ENCODE measurements at regions not wholly inside any gene's neighbourhood (a gene's known extent, or its start where the extent isn't known, plus 50 kb on each side); places are given as distances from the start of the nearest gene placed in this dataset.

GRCh38 chr13:29676535-29676934 lies 81.0 kb upstream of the SLC7A1 start:
- Histone ChIP-seq H3K4me2 (ENCODE audit: low read length) (no peak overlapping the region), H3K79me2 (ENCODE audit: control insufficient read depth, insufficient read depth, low read length, poor library complexity) (no peaks in the 10 kb centered on the region), H3K18ac (ENCODE audit: low read length) (no peak overlapping the region), H3K14ac (ENCODE audit: low read length) (peak overlapping the region; percentile 75), H2BK5ac (ENCODE audit: low read depth, low read length, poor library complexity) (peak overlapping the region; percentile 68), H2AFZ (ENCODE audit: insufficient read depth, low read length, poor library complexity) (no peak overlapping the region), H3K79me1 (ENCODE audit: low read length) (peaks cover 4% of the 10 kb centered on the region), H4K12ac (ENCODE audit: low read depth, low read length) (no peak overlapping the region), H3K4me1 (ENCODE audit: control insufficient read depth in 1 of 2, insufficient read depth in 2 of 2, low read length in 2 of 2) (peaks cover 5 to 6% of the 10 kb centered on the region in 2 experiments), H2BK12ac (ENCODE audit: low read length) (peak overlapping the region; percentile 97), H3K9me3 (ENCODE audit: insufficient read depth, low read depth, low read length) (no peaks in the 10 kb centered on the region), H4K8ac (ENCODE audit: low read depth, low read length) (no peak overlapping the region), H3K27ac (ENCODE audit: low read depth, low read length) (peak overlapping the region; percentile 5), H4K91ac (ENCODE audit: low read depth, low read length) (peak overlapping the region; percentile 81), H3K4me3 (ENCODE audit: low read depth, low read length) (no peak overlapping the region), H2BK120ac (ENCODE audit: insufficient read depth, low read length, poor library complexity) (peak overlapping the region; percentile 30), H3K4ac (ENCODE audit: low read depth, low read length) (no peak overlapping the region), H3K23ac (ENCODE audit: low read length) (no peak overlapping the region), H3K36me3 (ENCODE audit: control insufficient read depth in 1 of 2, insufficient read depth in 2 of 2, low read length in 2 of 2) (no peaks in the 10 kb centered on the region), H3K27me3 (ENCODE audit: insufficient read depth, low read length) (no peaks in the 10 kb centered on the region), H3K9ac (ENCODE audit: low read length) (no peak overlapping the region), H2AK5ac (ENCODE audit: low read length) (no peak overlapping the region)
- no CpG with 5 or more reads among the region's 4 CpGs for WGBS (ENCODE audit: extremely low coverage, insufficient coverage, insufficient read length)
- DNase-seq: no peak

- WGBS (ENCODE audit: extremely low coverage, insufficient coverage, insufficient read length): no CpG with 5 or more reads among the region's 3 CpGs
- H3K23ac ChIP-seq (ENCODE audit: low read length): no peak overlapping the region
- no peak overlapping the region for H2BK120ac ChIP-seq (ENCODE audit: insufficient read depth, low read length, poor library complexity)
- no peak overlapping the region for H3K27ac ChIP-seq (ENCODE audit: low read depth, low read length)
- no peak overlapping the region for H3K4me2 ChIP-seq (ENCODE audit: low read length)
- no peak overlapping the region for H3K4ac ChIP-seq (ENCODE audit: low read depth, low read length)
- H3K18ac ChIP-seq (ENCODE audit: low read length): no peak overlapping the region
- H4K91ac ChIP-seq (ENCODE audit: low read depth, low read length): no peak overlapping the region
- H4K12ac ChIP-seq (ENCODE audit: low read depth, low read length): no peak overlapping the region
- H2BK5ac ChIP-seq (ENCODE audit: low read depth, low read length, poor library complexity): no peak overlapping the region
- H3K27me3 ChIP-seq (ENCODE audit: insufficient read depth, low read length): no peaks in the 10 kb centered on the region
- H2BK12ac ChIP-seq (ENCODE audit: low read length): no peak overlapping the region
- H2AK5ac ChIP-seq (ENCODE audit: low read length): no peak overlapping the region
- peaks cover 4% of the 10 kb centered on the region for H3K79me1 ChIP-seq (ENCODE audit: low read length)
- peaks cover 5 to 6% of the 10 kb centered on the region in 2 experiments for H3K4me1 ChIP-seq (ENCODE audit: control insufficient read depth in 1 of 2, insufficient read depth in 2 of 2, low read length in 2 of 2)
- H3K4me3 ChIP-seq (ENCODE audit: low read depth, low read length): no peak overlapping the region
- H3K79me2 ChIP-seq (ENCODE audit: control insufficient read depth, insufficient read depth, low read length, poor library complexity): no peaks in the 10 kb centered on the region
- no peak overlapping the region for H4K8ac ChIP-seq (ENCODE audit: low read depth, low read length)
- H3K9me3 ChIP-seq (ENCODE audit: insufficient read depth, low read depth, low read length): no peaks in the 10 kb centered on the region
- no peak overlapping the region for H3K9ac ChIP-seq (ENCODE audit: low read length)
- no peak overlapping the region for H3K14ac ChIP-seq (ENCODE audit: low read length)
- no peak for DNase-seq
- H2AFZ ChIP-seq (ENCODE audit: insufficient read depth, low read length, poor library complexity): no peak overlapping the region
- H3K36me3 ChIP-seq (ENCODE audit: control insufficient read depth in 1 of 2, insufficient read depth in 2 of 2, low read length in 2 of 2): no peaks in the 10 kb centered on the region
Measured at GRCh38 chr13:29674532-29674931, 79.0 kb upstream of the SLC7A1 start.

- H4K91ac ChIP-seq (ENCODE audit: low read depth, low read length): no peak overlapping the region
- no peak overlapping the region for H4K8ac ChIP-seq (ENCODE audit: low read depth, low read length)
- WGBS (ENCODE audit: extremely low coverage, insufficient coverage, insufficient read length): no CpG with 5 or more reads among the region's 1 CpG
- no peak overlapping the region for H3K18ac ChIP-seq (ENCODE audit: low read length)
- H2AK5ac ChIP-seq (ENCODE audit: low read length): no peak overlapping the region
- no peak overlapping the region for H3K23ac ChIP-seq (ENCODE audit: low read length)
- H3K9ac ChIP-seq (ENCODE audit: low read length): no peak overlapping the region
- no peaks in the 10 kb centered on the region for H3K4me1 ChIP-seq (ENCODE audit: control insufficient read depth in 1 of 2, insufficient read depth in 2 of 2, low read length in 2 of 2)
- no peak overlapping the region for H3K4ac ChIP-seq (ENCODE audit: low read depth, low read length)
- H2BK120ac ChIP-seq (ENCODE audit: insufficient read depth, low read length, poor library complexity): no peak overlapping the region
- H3K79me1 ChIP-seq (ENCODE audit: low read length): no peaks in the 10 kb centered on the region
- peaks cover 5% of the 10 kb centered on the region for H3K9me3 ChIP-seq (ENCODE audit: insufficient read depth, low read depth, low read length)
- no peaks in the 10 kb centered on the region for H3K79me2 ChIP-seq (ENCODE audit: control insufficient read depth, insufficient read depth, low read length, poor library complexity)
- no peak overlapping the region for H3K4me3 ChIP-seq (ENCODE audit: low read depth, low read length)
- H3K4me2 ChIP-seq (ENCODE audit: low read length): no peak overlapping the region
- no peak for DNase-seq
- no peaks in the 10 kb centered on the region for H3K36me3 ChIP-seq (ENCODE audit: control insufficient read depth in 1 of 2, insufficient read depth in 2 of 2, low read length in 2 of 2)
- H3K27me3 ChIP-seq (ENCODE audit: insufficient read depth, low read length): no peaks in the 10 kb centered on the region
- H3K27ac ChIP-seq (ENCODE audit: low read depth, low read length): no peak overlapping the region
- no peak overlapping the region for H2BK12ac ChIP-seq (ENCODE audit: low read length)
- H2AFZ ChIP-seq (ENCODE audit: insufficient read depth, low read length, poor library complexity): no peak overlapping the region
- H4K12ac ChIP-seq (ENCODE audit: low read depth, low read length): no peak overlapping the region
- H3K14ac ChIP-seq (ENCODE audit: low read length): no peak overlapping the region
- no peak overlapping the region for H2BK5ac ChIP-seq (ENCODE audit: low read depth, low read length, poor library complexity)
Measured at GRCh38 chr13:29664591-29664990, 69.1 kb upstream of the SLC7A1 start.

DNA sequence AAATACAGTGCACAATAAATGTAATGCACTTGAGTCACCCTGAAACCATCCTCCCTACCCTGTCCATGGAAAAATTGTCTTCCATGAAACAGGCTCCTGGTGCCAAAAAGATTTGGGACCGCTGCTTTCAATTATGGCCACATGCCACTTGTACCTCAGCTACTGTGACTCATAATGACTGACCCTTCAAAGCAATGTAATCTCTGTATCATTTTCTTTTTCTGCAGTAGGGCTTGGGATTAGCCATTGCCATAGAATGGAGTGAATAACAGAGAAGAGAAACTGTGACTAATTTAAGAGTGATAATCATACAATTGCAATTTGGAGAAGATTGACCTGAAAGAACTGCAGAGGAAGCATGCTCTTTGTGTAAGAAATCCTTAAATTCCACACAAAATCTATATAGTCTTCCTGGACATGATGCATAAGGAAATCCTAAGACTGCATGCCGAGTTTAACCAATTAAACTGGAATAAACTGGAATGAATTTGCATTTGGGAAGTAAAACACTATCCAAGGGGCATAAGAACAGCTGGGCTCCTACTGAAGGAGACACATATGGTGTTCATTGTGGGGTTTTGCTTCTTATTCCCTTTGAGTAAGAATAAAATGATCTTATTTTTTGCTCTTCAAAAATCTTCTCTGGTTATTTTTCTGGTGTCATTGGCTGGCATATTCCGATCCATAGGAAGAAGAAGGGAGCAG lies 59.5 kb upstream of the SLC7A1 start:
- H2BK120ac ChIP-seq (ENCODE audit: insufficient read depth, low read length, poor library complexity): no peak overlapping the region
- DNase-seq: no peak
- no peak overlapping the region for H3K27ac ChIP-seq (ENCODE audit: low read depth, low read length)
- H2AK5ac ChIP-seq (ENCODE audit: low read length): no peak overlapping the region
- H2BK5ac ChIP-seq (ENCODE audit: low read depth, low read length, poor library complexity): no peak overlapping the region
- H4K91ac ChIP-seq (ENCODE audit: low read depth, low read length): no peak overlapping the region
- no CpG with 5 or more reads among the region's 3 CpGs for WGBS (ENCODE audit: extremely low coverage, insufficient coverage, insufficient read length)
- H3K18ac ChIP-seq (ENCODE audit: low read length): no peak overlapping the region
- no peaks in the 10 kb centered on the region for H3K79me2 ChIP-seq (ENCODE audit: control insufficient read depth, insufficient read depth, low read length, poor library complexity)
- H3K4me3 ChIP-seq (ENCODE audit: low read depth, low read length): no peak overlapping the region
- H2BK12ac ChIP-seq (ENCODE audit: low read length): no peak overlapping the region
- no peak overlapping the region for H3K23ac ChIP-seq (ENCODE audit: low read length)
- H3K79me1 ChIP-seq (ENCODE audit: low read length): no peaks in the 10 kb centered on the region
- no peak overlapping the region for H3K9ac ChIP-seq (ENCODE audit: low read length)
- H4K8ac ChIP-seq (ENCODE audit: low read depth, low read length): no peak overlapping the region
- H3K4me1 ChIP-seq (ENCODE audit: control insufficient read depth in 1 of 2, insufficient read depth in 2 of 2, low read length in 2 of 2): no peaks in the 10 kb centered on the region
- no peak overlapping the region for H4K12ac ChIP-seq (ENCODE audit: low read depth, low read length)
- H3K9me3 ChIP-seq (ENCODE audit: insufficient read depth, low read depth, low read length): peaks cover 5% of the 10 kb centered on the region
- H3K27me3 ChIP-seq (ENCODE audit: insufficient read depth, low read length): no peaks in the 10 kb centered on the region
- no peak overlapping the region for H3K4ac ChIP-seq (ENCODE audit: low read depth, low read length)
- H2AFZ ChIP-seq (ENCODE audit: insufficient read depth, low read length, poor library complexity): no peak overlapping the region
- no peak overlapping the region for H3K4me2 ChIP-seq (ENCODE audit: low read length)
- H3K14ac ChIP-seq (ENCODE audit: low read length): no peak overlapping the region
- H3K36me3 ChIP-seq (ENCODE audit: control insufficient read depth in 1 of 2, insufficient read depth in 2 of 2, low read length in 2 of 2): peaks cover 0 to 3% of the 10 kb centered on the region in 2 experiments
